ENCODE measurements at regions not wholly inside any gene's neighbourhood (a gene's known extent, or its start where the extent isn't known, plus 50 kb on each side); places are given as distances from the start of the nearest gene placed in this dataset.

DNA sequence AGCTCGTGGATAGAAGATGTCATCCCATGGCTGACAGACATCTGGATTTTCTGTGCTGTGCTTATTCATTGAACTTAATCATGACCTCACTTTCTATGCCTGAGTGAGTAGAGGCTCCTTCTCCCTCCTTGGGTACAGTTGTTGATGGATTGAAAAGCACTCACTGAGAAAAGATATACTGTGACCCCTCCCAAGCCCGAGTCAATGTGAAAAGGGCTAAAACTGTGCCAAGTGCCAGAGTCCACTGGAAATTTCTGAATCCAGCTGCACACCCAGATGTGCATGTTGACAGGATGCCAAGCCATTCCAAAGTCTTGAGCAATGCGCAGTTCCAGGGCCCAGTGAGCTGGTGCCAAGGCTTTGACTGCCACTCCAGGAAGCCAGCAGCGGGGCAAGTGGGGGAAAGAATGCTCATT, 473.0 kb downstream of the NTRK2 start:
- no peak for TF ChIP-seq POLR2A (IDR thresholded peaks at IDR 0.05; ENCODE audit: low read depth, low read length)
- TF ChIP-seq TAF1 (IDR thresholded peaks at IDR 0.05; ENCODE audit: borderline replicate concordance, low read depth, low read length) = no peak
- TF ChIP-seq POLR2AphosphoS5 (IDR thresholded peaks at IDR 0.05; ENCODE audit: low read depth, low read length) = no peak
- DNase-seq (ENCODE audit: insufficient read length) (no peak), FAIRE-seq (no peak)

GRCh38 chr9:85137696-85138095, 468.2 kb downstream of the NTRK2 start:
- no peak for FAIRE-seq
- DNase-seq (ENCODE audit: insufficient read length) = no peak
- TF ChIP-seq POLR2A (IDR thresholded peaks at IDR 0.05; ENCODE audit: low read depth, low read length) (no peak), POLR2AphosphoS5 (IDR thresholded peaks at IDR 0.05; ENCODE audit: low read depth, low read length) (no peak), TAF1 (IDR thresholded peaks at IDR 0.05; ENCODE audit: borderline replicate concordance, low read depth, low read length) (no peak)

DNA sequence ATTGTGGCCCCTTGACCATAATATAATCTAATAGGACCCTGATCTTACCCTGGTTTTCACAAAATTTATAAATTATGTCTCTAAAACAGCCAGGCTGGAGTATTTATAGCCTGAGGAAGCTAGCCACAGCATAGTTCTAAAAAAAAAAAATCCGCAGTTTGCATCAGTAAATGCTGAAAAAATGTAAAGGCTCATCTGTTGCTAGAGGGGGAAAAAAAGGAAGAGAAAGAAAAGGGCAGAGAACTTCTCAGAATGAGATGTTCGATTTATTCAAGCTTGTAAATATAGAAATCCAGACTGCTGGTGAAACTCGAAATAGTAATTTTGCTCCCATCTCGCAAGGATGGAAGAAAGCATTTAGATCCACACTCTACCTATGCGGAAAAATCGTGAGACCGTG, 467.5 kb downstream of the NTRK2 start:
- TF ChIP-seq POLR2A (IDR thresholded peaks at IDR 0.05; ENCODE audit: low read depth, low read length) (no peak), TAF1 (IDR thresholded peaks at IDR 0.05; ENCODE audit: borderline replicate concordance, low read depth, low read length) (no peak), POLR2AphosphoS5 (IDR thresholded peaks at IDR 0.05; ENCODE audit: low read depth, low read length) (no peak)
- FAIRE-seq = no peak
- DNase-seq (ENCODE audit: insufficient read length) = no peak

DNA sequence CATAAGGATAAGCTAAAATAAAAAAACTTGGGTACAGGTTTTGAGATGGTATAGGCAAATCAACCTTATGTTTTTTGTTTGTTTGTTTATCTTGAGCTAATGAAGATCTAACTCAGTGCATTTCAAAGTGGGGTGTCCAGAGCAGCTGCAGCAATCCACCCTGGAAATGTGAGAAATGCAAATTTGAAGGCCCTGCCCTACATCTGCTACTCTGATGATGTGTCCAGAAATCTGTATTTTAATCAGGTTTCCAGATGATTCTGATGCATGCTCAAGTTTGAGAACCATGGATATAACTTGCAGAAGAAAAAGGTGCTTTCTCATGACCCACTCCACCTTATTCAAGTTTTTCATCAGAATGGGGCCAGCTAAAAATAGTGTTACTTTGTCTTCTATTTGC, 467.0 kb downstream of the NTRK2 start:
- TF ChIP-seq TAF1 (IDR thresholded peaks at IDR 0.05; ENCODE audit: borderline replicate concordance, low read depth, low read length) (no peak), POLR2AphosphoS5 (IDR thresholded peaks at IDR 0.05; ENCODE audit: low read depth, low read length) (no peak), POLR2A (IDR thresholded peaks at IDR 0.05; ENCODE audit: low read depth, low read length) (no peak)
- no peak for DNase-seq (ENCODE audit: insufficient read length)
- no peak for FAIRE-seq

DNA sequence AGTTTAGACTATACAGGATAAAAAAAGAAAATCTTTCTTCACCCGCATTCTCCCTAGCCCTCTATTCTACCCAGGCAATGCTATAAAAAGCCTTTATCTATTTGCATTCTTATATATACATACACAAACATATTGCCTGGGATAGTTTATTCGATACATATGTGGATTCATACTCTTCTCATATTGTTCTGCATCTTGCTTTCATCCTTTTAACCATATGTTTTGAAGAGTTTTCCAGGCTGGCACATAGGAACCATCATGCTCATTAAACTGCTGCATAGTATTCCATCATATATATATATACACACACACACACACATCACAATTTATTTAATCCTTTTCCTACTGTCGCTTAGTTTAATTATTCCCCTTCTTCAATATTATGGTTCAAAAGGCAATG, 461.2 kb downstream of the NTRK2 start:
- no peak for TF ChIP-seq POLR2AphosphoS5 (IDR thresholded peaks at IDR 0.05; ENCODE audit: low read depth, low read length)
- TF ChIP-seq TAF1 (IDR thresholded peaks at IDR 0.05; ENCODE audit: borderline replicate concordance, low read depth, low read length) = no peak
- TF ChIP-seq POLR2A (IDR thresholded peaks at IDR 0.05; ENCODE audit: low read depth, low read length) = no peak
- FAIRE-seq = no peak
- no peak for DNase-seq (ENCODE audit: insufficient read length)

DNA sequence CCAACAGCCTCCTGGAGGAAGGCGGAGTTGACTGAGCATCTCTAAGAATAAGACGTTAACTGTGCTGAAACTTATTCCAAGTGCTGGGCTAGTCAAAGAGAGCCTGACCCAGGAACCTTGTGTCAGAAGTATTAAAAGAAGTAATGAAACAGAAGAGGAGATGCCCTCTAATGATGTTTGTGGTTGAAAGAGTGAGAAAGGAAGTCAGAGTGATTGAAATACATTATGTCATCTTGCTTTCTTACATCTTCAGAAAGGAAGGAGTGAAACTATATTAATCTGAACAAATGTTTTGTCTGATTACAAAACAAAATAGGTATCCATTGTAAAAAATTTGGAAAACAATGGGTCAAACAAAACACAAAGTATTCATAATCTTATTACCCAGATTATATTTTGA, 460.7 kb downstream of the NTRK2 start:
- DNase-seq (ENCODE audit: insufficient read length) (no peak), FAIRE-seq (no peak)
- TF ChIP-seq TAF1 (IDR thresholded peaks at IDR 0.05; ENCODE audit: borderline replicate concordance, low read depth, low read length) = no peak
- no peak for TF ChIP-seq POLR2AphosphoS5 (IDR thresholded peaks at IDR 0.05; ENCODE audit: low read depth, low read length)
- TF ChIP-seq POLR2A (IDR thresholded peaks at IDR 0.05; ENCODE audit: low read depth, low read length) = no peak

GRCh38 chr9:85129514-85129913, 460.0 kb downstream of the NTRK2 start:
- DNase-seq (ENCODE audit: insufficient read length) (no peak), FAIRE-seq (no peak)
- no peak for TF ChIP-seq TAF1 (IDR thresholded peaks at IDR 0.05; ENCODE audit: borderline replicate concordance, low read depth, low read length)
- TF ChIP-seq POLR2AphosphoS5 (IDR thresholded peaks at IDR 0.05; ENCODE audit: low read depth, low read length) = no peak
- TF ChIP-seq POLR2A (IDR thresholded peaks at IDR 0.05; ENCODE audit: low read depth, low read length) = no peak

DNA sequence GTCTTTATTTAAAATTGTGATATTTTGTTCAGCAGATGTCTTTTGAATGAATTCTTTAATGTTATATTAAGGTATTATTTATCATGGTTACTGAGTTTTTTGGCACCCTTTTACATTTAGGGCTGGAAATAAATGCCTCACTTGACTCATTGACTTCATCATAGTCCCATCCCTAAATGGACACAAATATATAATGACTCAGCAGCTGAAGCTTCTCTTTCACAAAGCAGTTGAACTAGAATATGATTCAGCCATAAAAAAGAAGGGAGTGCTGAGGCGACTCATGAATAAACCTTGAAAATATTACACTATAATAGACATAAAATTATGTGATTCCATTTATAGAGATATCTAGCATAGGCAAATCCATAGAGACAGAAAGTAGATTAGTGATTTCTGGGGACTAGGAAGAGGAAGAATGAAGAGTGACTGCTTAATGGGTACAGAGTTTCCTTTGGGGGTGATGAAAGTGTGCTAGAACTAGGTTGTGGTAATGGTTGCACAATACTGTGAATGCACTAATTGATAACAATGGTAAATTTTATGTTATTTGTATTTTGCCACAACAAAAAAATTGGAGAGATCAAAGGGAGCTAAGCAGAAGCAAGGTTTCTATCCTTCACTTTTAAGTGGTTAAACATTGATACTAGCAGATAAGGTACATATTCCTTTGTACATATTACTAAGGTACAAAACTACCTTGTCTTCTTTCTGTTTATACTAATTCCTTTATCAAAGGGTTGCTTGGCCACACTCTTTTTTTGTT, 449.6 kb downstream of the NTRK2 start:
- FAIRE-seq = no peak
- no peak for DNase-seq (ENCODE audit: insufficient read length)

DNA sequence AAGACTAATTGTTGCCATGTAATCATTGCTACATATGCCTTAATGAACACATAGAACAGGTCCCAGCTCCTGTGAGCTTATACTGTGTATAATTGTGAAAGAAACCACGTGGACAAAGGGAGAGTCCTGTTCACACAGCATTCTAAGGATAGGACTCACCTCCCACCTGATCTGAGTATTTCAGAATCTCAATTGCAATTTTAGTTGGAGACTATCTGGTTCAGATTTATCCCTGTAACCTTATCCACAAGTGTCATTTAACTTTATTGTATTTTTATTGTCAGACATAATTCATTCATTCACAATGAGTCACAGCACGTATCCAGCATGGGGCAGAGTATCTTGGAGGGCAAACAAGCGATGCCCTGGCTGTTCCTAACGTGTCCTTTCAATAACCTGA, 448.3 kb downstream of the NTRK2 start:
- peak; percentile 9 for FAIRE-seq
- TF ChIP-seq POLR2A (IDR thresholded peaks at IDR 0.05; ENCODE audit: low read depth, low read length) = no peak
- no peak for TF ChIP-seq TAF1 (IDR thresholded peaks at IDR 0.05; ENCODE audit: borderline replicate concordance, low read depth, low read length)
- TF ChIP-seq POLR2AphosphoS5 (IDR thresholded peaks at IDR 0.05; ENCODE audit: low read depth, low read length) = no peak
- no peak for DNase-seq (ENCODE audit: insufficient read length)

More for the DNA sequence above, 449.6 kb downstream of the NTRK2 start:
- no peak for TF ChIP-seq POLR2AphosphoS5 (IDR thresholded peaks at IDR 0.05; ENCODE audit: low read depth, low read length)
- TF ChIP-seq TAF1 (IDR thresholded peaks at IDR 0.05; ENCODE audit: borderline replicate concordance, low read depth, low read length) = no peak
- TF ChIP-seq POLR2A (IDR thresholded peaks at IDR 0.05; ENCODE audit: low read depth, low read length) = no peak

- FAIRE-seq = no peak
- no peak for DNase-seq (ENCODE audit: insufficient read length)
- TF ChIP-seq POLR2AphosphoS5 (IDR thresholded peaks at IDR 0.05; ENCODE audit: low read depth, low read length) (no peak), POLR2A (IDR thresholded peaks at IDR 0.05; ENCODE audit: low read depth, low read length) (no peak), TAF1 (IDR thresholded peaks at IDR 0.05; ENCODE audit: borderline replicate concordance, low read depth, low read length) (no peak)
These were observed 445.9 kb downstream of the NTRK2 start for GRCh38 chr9:85115473-85115872.

DNA sequence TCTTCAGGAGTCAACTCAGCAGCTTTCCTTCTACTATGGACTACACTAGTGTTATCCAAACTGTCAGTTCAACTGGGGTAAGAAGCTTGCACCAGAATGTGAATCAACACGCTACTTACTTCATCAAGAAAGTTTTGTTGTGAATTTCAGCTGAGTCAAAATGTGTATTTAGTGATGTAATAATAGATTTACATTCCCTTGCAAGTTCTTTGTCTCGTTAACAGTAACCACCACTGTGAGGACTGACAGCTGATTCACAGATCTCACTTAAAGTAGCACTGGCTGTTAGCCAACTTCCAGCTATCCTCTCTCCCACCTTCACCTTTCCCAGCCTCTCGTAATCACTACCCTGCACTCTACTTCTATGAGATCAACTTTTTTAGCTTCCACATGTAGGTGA, 445.3 kb downstream of the NTRK2 start:
- TF ChIP-seq POLR2AphosphoS5 (IDR thresholded peaks at IDR 0.05; ENCODE audit: low read depth, low read length) (no peak), TAF1 (IDR thresholded peaks at IDR 0.05; ENCODE audit: borderline replicate concordance, low read depth, low read length) (no peak), POLR2A (IDR thresholded peaks at IDR 0.05; ENCODE audit: low read depth, low read length) (no peak)
- no peak for FAIRE-seq
- no peak for DNase-seq (ENCODE audit: insufficient read length)

GRCh38 chr9:85112933-85113418, 443.4 kb downstream of the NTRK2 start:
- no peak for TF ChIP-seq POLR2A (IDR thresholded peaks at IDR 0.05; ENCODE audit: low read depth, low read length)
- no peak for TF ChIP-seq POLR2AphosphoS5 (IDR thresholded peaks at IDR 0.05; ENCODE audit: low read depth, low read length)
- no peak for TF ChIP-seq TAF1 (IDR thresholded peaks at IDR 0.05; ENCODE audit: borderline replicate concordance, low read depth, low read length)

More at GRCh38 chr9:85112933-85113418, 443.4 kb downstream of the NTRK2 start:
- FAIRE-seq = no peak
- DNase-seq (ENCODE audit: insufficient read length) = no peak
